ENCODE measurements at regions not wholly inside any gene's neighbourhood (a gene's known extent, or its start where the extent isn't known, plus 50 kb on each side); places are given as distances from the start of the nearest gene placed in this dataset.

GRCh38 chr13:59230484-59231264 is 933.1 kb downstream of the DIAPH3 start:
- DNase-seq (ENCODE audit: low spot score) (no peak), ATAC-seq (ENCODE audit: low FRiP score) (no peak)
- TF ChIP-seq CTCF (IDR thresholded peaks at IDR 0.05): no peak

GRCh38 chr13:59236309-59236919 is 927.3 kb downstream of the DIAPH3 start:
- TF ChIP-seq CTCF (IDR thresholded peaks at IDR 0.05): no peak
- DNase-seq (ENCODE audit: low spot score): no peak
- ATAC-seq (ENCODE audit: low FRiP score): no peak

- ATAC-seq (ENCODE audit: low FRiP score): no peak
- no peak for DNase-seq (ENCODE audit: low spot score)
Measured at GRCh38 chr13:59236944-59237343, 926.8 kb downstream of the DIAPH3 start.

GRCh38 chr13:59247171-59247570 is 916.6 kb downstream of the DIAPH3 start:
- DNase-seq (ENCODE audit: low spot score) (no peak), ATAC-seq (ENCODE audit: low FRiP score) (no peak)
- no peak for TF ChIP-seq CTCF (IDR thresholded peaks at IDR 0.05)

More at GRCh38 chr13:59236944-59237343, 926.8 kb downstream of the DIAPH3 start:
- no peak for TF ChIP-seq CTCF (IDR thresholded peaks at IDR 0.05)

GRCh38 chr13:59250336-59251189 is 913.2 kb downstream of the DIAPH3 start:
- no peak for DNase-seq (ENCODE audit: low spot score)
- ATAC-seq (ENCODE audit: low FRiP score): no peak
- no peak for TF ChIP-seq CTCF (IDR thresholded peaks at IDR 0.05)

- no peak for TF ChIP-seq CTCF (IDR thresholded peaks at IDR 0.05)
- ATAC-seq (ENCODE audit: low FRiP score) (no peak), DNase-seq (ENCODE audit: low spot score) (no peak)
Measured at GRCh38 chr13:59259165-59260000, 904.3 kb downstream of the DIAPH3 start.
